ENCODE measurements at regions not wholly inside any gene's neighbourhood (a gene's known extent, or its start where the extent isn't known, plus 50 kb on each side); places are given as distances from the start of the nearest gene placed in this dataset.
A peak's percentile ranks its signal among the peaks of the same experiment; 100 is the strongest.

- no peak for DNase-seq (ENCODE audit: low read depth in 2 of 2)
Observed at GRCh38 chr6:105991561-105992314, 94.4 kb upstream of the PRDM1 start.

- DNase-seq (ENCODE audit: low read depth in 2 of 2), result no peak
Observed at GRCh38 chr6:105990151-105990550, 96.0 kb upstream of the PRDM1 start.

- no peak for DNase-seq (ENCODE audit: low read depth in 2 of 2)
Observed at GRCh38 chr6:105988812-105989577, 97.1 kb upstream of the PRDM1 start.

GRCh38 chr6:105988321-105988720, 97.8 kb upstream of the PRDM1 start:
- peak in 1 of 2 experiments; percentile 52 for DNase-seq (ENCODE audit: low read depth in 2 of 2)

GRCh38 chr6:105987516-105987915, 98.6 kb upstream of the PRDM1 start:
- no peak for DNase-seq (ENCODE audit: low read depth in 2 of 2)

GRCh38 chr6:105986998-105987397, 99.1 kb upstream of the PRDM1 start:
- DNase-seq (ENCODE audit: low read depth in 2 of 2), result peak in 1 of 2 experiments; percentile 47

- DNase-seq (ENCODE audit: low read depth in 2 of 2), result no peak
Observed at GRCh38 chr6:105985816-105986632, 100.1 kb upstream of the PRDM1 start.

- no peak for DNase-seq (ENCODE audit: low read depth in 2 of 2)
Observed at GRCh38 chr6:105985098-105985815, 100.9 kb upstream of the PRDM1 start.

GRCh38 chr6:105983763-105984162, 102.4 kb upstream of the PRDM1 start:
- no peak for DNase-seq (ENCODE audit: low read depth in 2 of 2)

- no peak for DNase-seq (ENCODE audit: low read depth in 2 of 2)
Observed at GRCh38 chr6:105982761-105983540, 103.2 kb upstream of the PRDM1 start.

- no peak for DNase-seq (ENCODE audit: low read depth in 2 of 2)
Observed at GRCh38 chr6:105981888-105982358, 104.2 kb upstream of the PRDM1 start.

- no peak for DNase-seq (ENCODE audit: low read depth in 2 of 2)
Observed at GRCh38 chr6:105981002-105981887, 104.9 kb upstream of the PRDM1 start.

GRCh38 chr6:105978974-105979373, 107.2 kb upstream of the PRDM1 start:
- no peak for DNase-seq (ENCODE audit: low read depth in 2 of 2)

- peak in 1 of 2 experiments; percentile 29 for DNase-seq (ENCODE audit: low read depth in 2 of 2)
Observed at GRCh38 chr6:105977934-105978504, 108.1 kb upstream of the PRDM1 start.

- DNase-seq (ENCODE audit: low read depth in 2 of 2), result no peak
Observed at GRCh38 chr6:105974986-105975385, 111.2 kb upstream of the PRDM1 start.

- DNase-seq (ENCODE audit: low read depth in 2 of 2), result no peak
Observed at GRCh38 chr6:105972440-105972839, 113.7 kb upstream of the PRDM1 start.

GRCh38 chr6:105968603-105969333, 117.4 kb upstream of the PRDM1 start:
- no peak for DNase-seq (ENCODE audit: low read depth in 2 of 2)

GRCh38 chr6:105967917-105968602, 118.1 kb upstream of the PRDM1 start:
- DNase-seq (ENCODE audit: low read depth in 2 of 2), result no peak
